ENCODE measurements at regions not wholly inside any gene's neighbourhood (a gene's known extent, or its start where the extent isn't known, plus 50 kb on each side); places are given as distances from the start of the nearest gene placed in this dataset.
A peak's percentile ranks its signal among the peaks of the same experiment; 100 is the strongest.

- DNase-seq (ENCODE audit: insufficient read length) = no peak
- TF ChIP-seq TAF1 (IDR thresholded peaks at IDR 0.05; ENCODE audit: borderline replicate concordance, low read depth, low read length) (no peak), POLR2AphosphoS5 (IDR thresholded peaks at IDR 0.05; ENCODE audit: low read depth, low read length) (no peak), POLR2A (IDR thresholded peaks at IDR 0.05; ENCODE audit: low read depth, low read length) (no peak)
- no peak for FAIRE-seq
Measured at GRCh38 chr5:72013766-72014624, 93.3 kb upstream of the MAP1B start.

DNA sequence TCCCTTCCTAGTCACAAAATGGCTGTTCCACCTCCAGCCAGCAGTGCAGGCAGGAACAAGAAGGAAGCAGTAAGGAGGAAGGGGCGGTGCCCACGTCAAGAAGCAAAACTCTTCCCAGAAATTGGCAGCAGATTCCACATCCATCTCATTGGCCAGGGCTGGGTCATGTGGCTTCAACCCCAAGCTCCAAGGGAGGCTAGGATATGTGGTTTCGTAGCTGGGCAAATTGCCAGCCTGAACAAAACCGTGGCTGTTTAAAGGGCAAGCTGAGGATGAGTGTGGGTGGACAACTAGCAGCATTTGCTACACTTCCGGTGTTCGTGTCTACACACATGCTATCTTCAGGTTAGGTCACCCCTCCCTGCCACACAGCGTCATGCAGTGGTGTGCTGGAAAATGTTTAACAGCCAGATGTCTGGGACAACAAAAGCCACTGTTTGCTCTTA is 92.1 kb upstream of the MAP1B start:
- DNase-seq (ENCODE audit: insufficient read length) = no peak
- TF ChIP-seq POLR2AphosphoS5 (IDR thresholded peaks at IDR 0.05; ENCODE audit: low read depth, low read length) = no peak
- TF ChIP-seq POLR2A (IDR thresholded peaks at IDR 0.05; ENCODE audit: low read depth, low read length) = no peak
- TF ChIP-seq TAF1 (IDR thresholded peaks at IDR 0.05; ENCODE audit: borderline replicate concordance, low read depth, low read length) = no peak
- FAIRE-seq = no peak

DNA sequence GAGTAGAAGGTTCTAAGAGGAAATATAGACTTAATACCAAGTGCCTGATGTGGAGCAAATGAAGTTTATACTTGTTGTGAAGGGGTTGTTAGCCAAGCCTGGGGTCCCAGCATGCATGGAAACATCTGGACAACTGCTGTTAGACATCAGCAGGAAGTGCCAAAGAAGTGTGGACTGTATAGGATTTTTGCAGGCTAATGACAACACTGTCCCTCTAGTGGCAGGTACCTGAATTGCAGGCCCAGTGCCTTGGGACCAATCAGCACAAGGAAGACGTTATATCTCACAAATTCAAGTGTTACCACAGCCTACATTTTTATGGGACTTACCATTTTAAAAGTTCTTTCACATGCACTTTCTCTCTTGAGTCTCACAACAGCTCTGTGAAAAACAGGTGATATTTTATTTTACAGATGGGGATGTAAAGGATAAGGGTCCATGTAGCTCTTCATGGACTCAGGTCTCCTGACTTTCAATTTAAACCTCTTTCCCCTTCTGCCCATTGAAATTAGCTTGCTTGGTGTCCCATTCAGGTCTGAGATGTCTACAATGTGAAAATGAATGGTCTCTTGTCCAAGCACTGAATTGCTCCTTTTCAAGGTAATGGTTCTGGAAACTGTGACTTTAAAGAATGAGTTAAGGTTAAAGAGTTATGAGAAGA is 89.0 kb upstream of the MAP1B start:
- TF ChIP-seq POLR2AphosphoS5 (IDR thresholded peaks at IDR 0.05; ENCODE audit: low read depth, low read length) (no peak), POLR2A (IDR thresholded peaks at IDR 0.05; ENCODE audit: low read depth, low read length) (no peak), TAF1 (IDR thresholded peaks at IDR 0.05; ENCODE audit: borderline replicate concordance, low read depth, low read length) (no peak)
- peak; percentile 90 for FAIRE-seq
- peak; percentile 25 for DNase-seq (ENCODE audit: insufficient read length)

DNA sequence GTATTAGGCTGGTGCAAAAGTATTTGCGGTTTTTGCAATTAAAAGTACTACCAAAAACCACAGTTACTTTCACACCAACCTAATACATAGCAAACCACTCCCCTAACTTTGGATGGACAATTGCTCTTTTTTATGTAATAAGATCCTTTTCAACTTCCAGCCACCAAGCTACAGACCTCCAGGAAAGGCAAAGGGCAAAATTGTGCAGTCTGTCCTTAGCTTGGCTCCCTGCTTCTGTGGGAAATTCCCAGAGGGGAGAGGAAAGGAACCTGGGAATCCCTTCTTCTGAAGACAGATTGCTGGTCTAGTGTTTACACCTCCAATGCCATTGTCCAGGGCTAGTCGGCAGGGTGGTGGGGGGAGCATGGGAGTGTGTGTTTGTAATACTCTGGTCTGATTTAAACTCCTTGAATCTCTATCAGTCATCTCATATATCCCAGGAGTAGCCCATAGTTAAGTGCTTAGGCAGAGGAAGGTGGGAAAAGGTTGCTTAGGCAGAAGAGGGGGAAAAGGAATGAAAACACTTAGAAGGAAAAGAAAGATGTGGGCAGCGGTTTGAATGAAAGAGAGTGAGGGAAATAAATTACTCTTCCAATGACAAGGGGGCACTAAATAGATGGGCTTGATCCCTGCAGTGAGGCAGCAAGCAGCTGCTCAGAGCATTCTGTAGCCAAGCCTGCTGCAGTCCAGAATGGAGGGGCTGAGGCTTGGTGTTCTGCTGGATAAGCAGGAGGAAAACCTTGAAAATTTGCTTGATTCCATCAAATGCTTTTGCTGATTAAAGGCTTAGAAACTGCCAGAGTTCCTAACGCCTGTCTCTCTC is 86.9 kb upstream of the MAP1B start:
- DNase-seq (ENCODE audit: insufficient read length) (no peak), FAIRE-seq (no peak)
- TF ChIP-seq POLR2A (IDR thresholded peaks at IDR 0.05; ENCODE audit: low read depth, low read length) (no peak), POLR2AphosphoS5 (IDR thresholded peaks at IDR 0.05; ENCODE audit: low read depth, low read length) (no peak), TAF1 (IDR thresholded peaks at IDR 0.05; ENCODE audit: borderline replicate concordance, low read depth, low read length) (no peak)

DNA sequence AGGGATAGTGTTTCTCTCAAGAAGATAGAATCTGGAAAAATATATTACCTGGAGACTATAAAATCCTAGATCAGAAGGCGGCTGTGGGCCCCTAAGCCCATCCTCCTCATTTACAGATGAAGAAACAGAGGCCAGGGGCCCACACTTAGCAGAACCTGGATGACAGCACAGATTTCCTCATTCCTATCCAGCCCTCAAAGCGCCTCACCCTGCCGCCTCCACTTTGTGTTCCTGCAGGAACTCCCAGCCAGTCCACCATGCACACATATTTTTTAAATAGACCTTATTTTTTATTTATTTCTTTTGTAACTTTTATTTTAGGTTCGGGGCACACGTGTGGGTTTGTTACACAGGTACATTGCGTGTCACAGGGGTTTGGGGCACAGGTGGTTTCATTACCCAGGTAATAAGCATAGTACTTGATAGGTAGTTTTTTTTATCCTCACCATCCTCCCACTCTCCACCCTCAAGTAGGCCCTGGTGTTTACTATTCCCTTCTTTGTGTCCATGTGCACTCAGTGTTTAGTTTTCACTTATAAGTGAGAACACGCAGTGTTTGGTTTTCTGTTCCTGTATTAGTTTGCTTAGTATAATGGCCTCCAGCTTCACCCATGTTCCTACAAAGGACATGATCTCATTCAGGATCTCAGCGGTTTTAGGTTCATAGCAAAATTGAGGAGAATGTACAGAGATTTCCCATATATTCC is 85.5 kb upstream of the MAP1B start:
- FAIRE-seq = no peak
- TF ChIP-seq POLR2A (IDR thresholded peaks at IDR 0.05; ENCODE audit: low read depth, low read length) = no peak
- no peak for TF ChIP-seq TAF1 (IDR thresholded peaks at IDR 0.05; ENCODE audit: borderline replicate concordance, low read depth, low read length)
- no peak for TF ChIP-seq POLR2AphosphoS5 (IDR thresholded peaks at IDR 0.05; ENCODE audit: low read depth, low read length)

DNA sequence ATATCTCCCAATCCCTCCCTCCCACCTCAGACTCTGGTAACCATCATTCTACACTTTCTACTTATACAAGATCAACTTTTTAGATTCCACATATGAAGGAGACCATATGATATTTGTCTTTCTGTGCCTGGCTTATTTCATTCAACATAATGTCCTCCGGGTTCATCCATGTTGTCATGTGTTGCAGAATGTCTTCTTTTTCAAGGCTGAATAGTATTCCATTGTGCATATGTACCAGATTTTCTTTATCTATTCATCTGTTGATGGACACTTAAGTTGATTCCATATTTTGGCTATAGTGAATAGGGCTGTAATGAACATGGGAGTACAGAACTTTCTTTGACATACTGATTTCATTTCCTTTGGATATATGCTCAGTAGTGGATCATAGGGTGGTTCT is 78.9 kb upstream of the MAP1B start:
- DNase-seq (ENCODE audit: insufficient read length) = no peak
- no peak for FAIRE-seq
- TF ChIP-seq POLR2AphosphoS5 (IDR thresholded peaks at IDR 0.05; ENCODE audit: low read depth, low read length) = no peak
- TF ChIP-seq POLR2A (IDR thresholded peaks at IDR 0.05; ENCODE audit: low read depth, low read length) = no peak
- TF ChIP-seq TAF1 (IDR thresholded peaks at IDR 0.05; ENCODE audit: borderline replicate concordance, low read depth, low read length) = no peak

More for the DNA sequence above, 85.5 kb upstream of the MAP1B start:
- no peak for DNase-seq (ENCODE audit: insufficient read length)

DNA sequence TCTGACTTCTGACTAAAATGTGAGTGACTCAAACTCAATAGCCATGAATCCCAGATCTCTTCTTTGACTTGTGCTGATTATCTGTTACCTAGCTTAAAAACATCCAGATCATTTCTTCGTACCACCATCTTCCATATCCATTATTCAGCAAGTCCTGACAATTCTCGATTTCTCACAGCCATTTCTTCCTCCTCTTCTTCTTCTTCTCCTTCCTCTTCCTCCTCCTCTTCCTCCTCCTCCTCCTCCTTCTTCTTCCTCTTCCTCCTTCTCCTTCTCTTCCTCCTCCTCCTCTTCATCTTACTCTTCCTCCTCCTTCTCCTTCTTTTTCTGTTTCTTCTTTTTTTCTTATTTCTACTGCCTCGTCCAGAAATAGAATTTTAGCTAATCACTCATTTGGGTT is 77.0 kb upstream of the MAP1B start:
- FAIRE-seq = no peak
- TF ChIP-seq POLR2A (IDR thresholded peaks at IDR 0.05; ENCODE audit: low read depth, low read length) (no peak), POLR2AphosphoS5 (IDR thresholded peaks at IDR 0.05; ENCODE audit: low read depth, low read length) (no peak), TAF1 (IDR thresholded peaks at IDR 0.05; ENCODE audit: borderline replicate concordance, low read depth, low read length) (no peak)
- DNase-seq (ENCODE audit: insufficient read length) = no peak

- FAIRE-seq = no peak
- no peak for TF ChIP-seq POLR2AphosphoS5 (IDR thresholded peaks at IDR 0.05; ENCODE audit: low read depth, low read length)
- TF ChIP-seq POLR2A (IDR thresholded peaks at IDR 0.05; ENCODE audit: low read depth, low read length) = no peak
- no peak for TF ChIP-seq TAF1 (IDR thresholded peaks at IDR 0.05; ENCODE audit: borderline replicate concordance, low read depth, low read length)
- no peak for DNase-seq (ENCODE audit: insufficient read length)
Measured at GRCh38 chr5:72032788-72033187, 74.5 kb upstream of the MAP1B start.

DNA sequence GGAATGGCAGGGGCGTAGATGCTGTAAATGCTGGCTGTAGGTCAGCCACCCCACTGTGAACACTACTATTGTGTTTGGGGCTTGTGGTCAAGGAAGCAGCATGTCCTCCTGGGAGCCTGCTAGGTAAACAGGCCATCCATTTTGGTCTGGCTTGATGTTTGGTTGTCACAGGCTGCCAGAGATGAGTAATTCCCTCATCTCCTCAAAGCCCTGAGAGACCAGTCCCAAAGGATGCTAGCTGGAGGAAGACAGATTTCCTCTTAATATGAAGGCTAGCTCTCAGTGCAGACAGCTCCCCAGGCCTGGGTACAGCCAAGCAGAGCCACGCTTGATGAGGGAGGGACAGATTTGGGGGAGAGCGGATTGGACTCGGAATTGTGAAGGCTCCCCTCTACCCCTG is 72.5 kb upstream of the MAP1B start:
- no peak for DNase-seq (ENCODE audit: insufficient read length)
- TF ChIP-seq POLR2A (IDR thresholded peaks at IDR 0.05; ENCODE audit: low read depth, low read length) = no peak
- no peak for TF ChIP-seq POLR2AphosphoS5 (IDR thresholded peaks at IDR 0.05; ENCODE audit: low read depth, low read length)
- TF ChIP-seq TAF1 (IDR thresholded peaks at IDR 0.05; ENCODE audit: borderline replicate concordance, low read depth, low read length) = no peak

DNA sequence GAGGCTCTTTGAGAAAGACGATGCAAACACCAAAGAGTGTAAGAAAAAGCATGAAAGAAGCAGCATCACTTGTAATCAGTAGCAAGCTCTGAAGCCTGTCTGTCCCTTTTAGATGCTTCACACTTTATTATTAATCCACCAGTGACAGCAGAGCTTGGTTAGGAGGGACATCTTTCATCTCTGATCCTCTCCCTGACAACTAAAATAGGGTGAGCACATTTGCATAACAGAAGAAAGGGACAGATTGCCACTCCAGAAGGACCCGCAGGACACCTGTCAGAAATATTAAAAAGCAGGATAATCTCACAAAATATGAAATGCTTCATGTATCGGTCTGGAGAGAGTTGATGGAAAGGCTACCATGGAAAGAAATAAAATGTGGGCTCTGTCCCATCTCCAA is 71.4 kb upstream of the MAP1B start:
- DNase-seq (ENCODE audit: insufficient read length) (no peak), FAIRE-seq (no peak)
- TF ChIP-seq POLR2A (IDR thresholded peaks at IDR 0.05; ENCODE audit: low read depth, low read length) (no peak), TAF1 (IDR thresholded peaks at IDR 0.05; ENCODE audit: borderline replicate concordance, low read depth, low read length) (no peak), POLR2AphosphoS5 (IDR thresholded peaks at IDR 0.05; ENCODE audit: low read depth, low read length) (no peak)

More for the DNA sequence above, 72.5 kb upstream of the MAP1B start:
- FAIRE-seq = no peak
